OCI-LY7 (cell line): ENCODE measurements at regions not wholly inside any gene's neighbourhood (a gene's known extent, or its start where the extent isn't known, plus 50 kb on each side); places are given as distances from the start of the nearest gene placed in this dataset.

Experiments
- CTCF ChIP-seq: fragments of 200-600 bp; sonication (generic); conservative IDR thresholded peaks from 2 replicates; pipeline ENCODE4 v1.5.1; 2014; ENCODE audit warnings: mild to moderate bottlenecking, antibody characterized with exemption, low read length, moderate library complexity, mixed read lengths
- EZH2phosphoT487 ChIP-seq: fragments of 200-600 bp; sonication (generic); IDR thresholded peaks from 2 replicates; pipeline ENCODE4 v1.6.1; 2018; ENCODE audit warnings: low read depth, borderline replicate concordance, mild to moderate bottlenecking, mixed run types, antibody characterized with exemption, low read length, moderate library complexity, mixed read lengths

- TF ChIP-seq CTCF = no peak
- no peak for TF ChIP-seq EZH2phosphoT487
Measured at GRCh38 chr1:18574754-18575153, 55.9 kb upstream of the PAX7 start.
